A549 (cell line): ENCODE measurements at regions not wholly inside any gene's neighbourhood (a gene's known extent, or its start where the extent isn't known, plus 50 kb on each side); places are given as distances from the start of the nearest gene placed in this dataset.

Experiments
- CHD2 ChIP-seq: fragments of 150-350 bp; IDR thresholded peaks from 2 replicates; pipeline ENCODE4 v1.6.1; 2014; ENCODE audit warnings: low read length; ENCODE audit not compliant: partially characterized antibody
- CTCF ChIP-seq: fragments of >200 bp; sonication (Bioruptor Twin); formaldehyde crosslinking; IDR thresholded peaks from 3 replicates; pipeline ENCODE4 v1.5.1; 2016
- EP300 ChIP-seq, 2 experiments: fragments of >200 bp; sonication (Bioruptor Twin); formaldehyde crosslinking; IDR thresholded peaks; 2 replicates in 1 of 2; 3 replicates in 1 of 2; pipeline ENCODE4 v1.6.1; 2016 to 2017
- FOXS1 ChIP-seq: fragments of 250-450 bp; sonication (Bioruptor Pico); IDR thresholded peaks from 2 replicates; pipeline ENCODE4 v1.5.0; 2020; ENCODE audit warnings: mild to moderate bottlenecking, moderate library complexity
- HDAC2 ChIP-seq: fragments of 200-600 bp; sonication (generic); IDR thresholded peaks from 2 replicates; pipeline ENCODE4 v1.6.1; 2016
- JUNB ChIP-seq: fragments of >200 bp; sonication (Bioruptor Twin); formaldehyde crosslinking; IDR thresholded peaks from 2 replicates; pipeline ENCODE4 v1.6.1; 2016
- POLR2A ChIP-seq: IDR thresholded peaks from 2 replicates; pipeline ENCODE4 v1.6.1; 2012; ENCODE audit warnings: mild to moderate bottlenecking, low read length
- RCOR1 ChIP-seq: fragments of 150-350 bp; IDR thresholded peaks from 2 replicates; pipeline ENCODE4 v1.6.1; 2014; ENCODE audit warnings: antibody characterized with exemption, low read length, low read depth
- ZFP36 ChIP-seq: fragments of 450-650 bp; IDR thresholded peaks from 2 replicates; pipeline ENCODE4 v1.6.1; 2014; ENCODE audit warnings: borderline replicate concordance; ENCODE audit not compliant: partially characterized antibody
- ZSCAN20 ChIP-seq: fragments of 250-450 bp; sonication (Bioruptor Pico); IDR thresholded peaks from 2 replicates; pipeline ENCODE4 v1.8.0; 2022; ENCODE audit warnings: mild to moderate bottlenecking, moderate library complexity
- TF ChIP-seq, protein P1 (sequence below): fragments of >200 bp; sonication (Bioruptor Twin); formaldehyde crosslinking; IDR thresholded peaks from 3 replicates; pipeline ENCODE4 v1.6.1; 2016
- TF ChIP-seq, protein P2 (sequence below): IDR thresholded peaks from 2 replicates; pipeline ENCODE4 v1.6.1; 2012

- TF ChIP-seq CTCF = no peak
- TF ChIP-seq, protein P1, sequence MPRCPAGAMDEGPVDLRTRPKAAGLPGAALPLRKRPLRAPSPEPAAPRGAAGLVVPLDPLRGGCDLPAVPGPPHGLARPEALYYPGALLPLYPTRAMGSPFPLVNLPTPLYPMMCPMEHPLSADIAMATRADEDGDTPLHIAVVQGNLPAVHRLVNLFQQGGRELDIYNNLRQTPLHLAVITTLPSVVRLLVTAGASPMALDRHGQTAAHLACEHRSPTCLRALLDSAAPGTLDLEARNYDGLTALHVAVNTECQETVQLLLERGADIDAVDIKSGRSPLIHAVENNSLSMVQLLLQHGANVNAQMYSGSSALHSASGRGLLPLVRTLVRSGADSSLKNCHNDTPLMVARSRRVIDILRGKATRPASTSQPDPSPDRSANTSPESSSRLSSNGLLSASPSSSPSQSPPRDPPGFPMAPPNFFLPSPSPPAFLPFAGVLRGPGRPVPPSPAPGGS = no peak
- TF ChIP-seq RCOR1 = no peak
- no peak for TF ChIP-seq HDAC2
- TF ChIP-seq, protein P2, sequence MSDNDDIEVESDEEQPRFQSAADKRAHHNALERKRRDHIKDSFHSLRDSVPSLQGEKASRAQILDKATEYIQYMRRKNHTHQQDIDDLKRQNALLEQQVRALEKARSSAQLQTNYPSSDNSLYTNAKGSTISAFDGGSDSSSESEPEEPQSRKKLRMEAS = no peak
- no peak for TF ChIP-seq FOXS1
- no peak for TF ChIP-seq ZFP36
- no peak for TF ChIP-seq POLR2A
- TF ChIP-seq CHD2 = no peak
- no peak for TF ChIP-seq EP300 (IDR thresholded peaks at IDR 0.05)
- TF ChIP-seq JUNB = no peak
- TF ChIP-seq ZSCAN20 = no peak
These were observed 1564.3 kb upstream of the PRR20A start for GRCh38 chr13:55576389-55576788.
